ENCODE measurements at regions not wholly inside any gene's neighbourhood (a gene's known extent, or its start where the extent isn't known, plus 50 kb on each side); places are given as distances from the start of the nearest gene placed in this dataset.

- DNase-seq: no peak
Measured at GRCh38 chr10:88083597-88083989, 220.2 kb downstream of the PTEN start.

- DNase-seq: peak; percentile 45
Measured at GRCh38 chr10:88086187-88086960, 222.9 kb downstream of the PTEN start.

DNA sequence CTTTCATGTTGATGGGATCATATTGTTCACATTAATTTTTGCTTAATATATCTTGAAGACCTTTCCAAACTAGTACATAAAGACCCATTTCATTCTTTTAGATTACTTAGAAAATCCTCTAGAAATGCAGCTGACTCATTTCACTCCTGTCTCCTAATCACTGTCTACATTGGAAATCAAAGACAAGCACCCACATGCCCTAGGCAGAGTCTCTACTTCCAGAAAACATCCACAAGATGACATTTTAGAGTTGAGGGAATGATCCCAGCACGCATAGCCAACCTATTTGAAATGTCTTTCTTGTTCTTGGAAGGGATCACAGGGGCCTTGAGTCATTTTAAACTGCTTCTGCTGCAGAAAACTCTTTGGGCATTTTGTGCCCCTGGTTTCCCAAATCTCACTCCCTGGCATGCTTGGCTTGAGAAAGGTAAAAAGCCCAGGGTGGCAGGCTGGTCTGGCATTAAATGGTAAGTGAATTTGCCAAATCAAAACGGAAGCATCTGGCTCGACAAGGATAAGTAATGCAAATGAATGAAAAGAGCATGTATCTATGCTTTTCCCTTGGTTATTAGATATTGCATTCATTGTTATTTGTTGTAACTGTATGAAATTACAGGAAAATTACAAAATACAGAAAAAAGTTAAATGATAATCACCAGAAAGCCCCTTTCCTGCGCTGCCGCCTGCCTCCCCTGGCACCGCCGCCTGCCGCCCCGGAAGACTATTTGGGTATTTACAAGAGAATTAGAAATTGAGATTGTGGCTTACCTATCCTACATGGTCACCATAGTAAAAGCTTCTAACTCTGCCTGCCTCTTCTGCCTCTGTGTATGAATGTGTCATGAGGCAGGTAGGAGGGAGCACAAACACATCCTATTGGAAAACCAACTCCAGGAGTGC is 225.3 kb downstream of the PTEN start:
- no peak for DNase-seq

DNA sequence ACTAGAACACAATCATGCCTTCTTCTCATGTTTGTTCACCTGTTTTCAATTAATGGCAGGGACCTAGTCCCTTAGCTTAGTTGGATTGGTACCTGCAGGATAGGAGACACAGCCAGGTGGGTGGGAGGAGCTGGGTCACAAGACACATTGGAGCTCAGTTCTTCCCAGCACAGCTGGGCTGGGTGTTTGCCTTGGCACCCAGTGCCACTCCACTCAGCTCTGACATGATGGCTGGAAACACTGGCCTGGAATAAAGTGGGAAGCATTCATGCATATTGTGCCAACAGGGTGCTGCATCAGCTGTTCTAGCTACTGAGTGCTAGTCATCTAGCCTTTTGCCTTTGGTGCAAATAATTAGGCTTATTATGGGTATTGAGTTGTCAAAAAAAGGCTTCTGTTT is 226.1 kb downstream of the PTEN start:
- no peak for DNase-seq

DNA sequence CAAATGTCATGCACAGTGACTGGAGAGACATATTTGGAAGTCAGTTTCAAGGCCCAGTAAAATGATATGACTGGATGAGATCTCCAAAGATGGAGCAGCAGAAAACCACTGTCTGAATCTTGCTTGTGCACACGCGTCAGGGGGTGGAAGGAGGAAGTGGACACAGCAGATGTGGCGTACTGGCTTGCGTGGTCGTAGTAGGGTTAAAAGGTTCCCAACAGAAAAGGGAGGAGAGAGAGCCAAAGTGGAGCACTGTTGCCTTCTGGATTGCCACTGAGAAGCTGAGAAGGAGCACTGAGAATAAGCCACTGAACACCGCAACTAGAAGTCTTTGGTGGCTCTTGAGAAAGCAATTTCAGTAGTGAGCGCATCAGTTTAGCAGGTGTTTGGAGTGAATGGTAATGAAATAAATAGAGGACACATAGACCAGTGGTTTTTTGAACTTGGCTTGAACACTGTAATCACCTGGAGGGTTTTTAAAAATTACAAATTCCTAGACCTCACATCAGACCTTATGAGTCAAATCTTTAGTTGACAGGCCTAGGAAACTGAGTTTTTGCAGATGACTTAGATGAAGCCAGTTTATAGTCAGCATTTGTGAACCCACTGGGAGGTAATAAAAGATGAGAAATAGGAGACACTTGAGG is 227.3 kb downstream of the PTEN start:
- DNase-seq: peak; percentile 57

GRCh38 chr10:88091490-88092061 is 228.2 kb downstream of the PTEN start:
- no peak for DNase-seq

DNA sequence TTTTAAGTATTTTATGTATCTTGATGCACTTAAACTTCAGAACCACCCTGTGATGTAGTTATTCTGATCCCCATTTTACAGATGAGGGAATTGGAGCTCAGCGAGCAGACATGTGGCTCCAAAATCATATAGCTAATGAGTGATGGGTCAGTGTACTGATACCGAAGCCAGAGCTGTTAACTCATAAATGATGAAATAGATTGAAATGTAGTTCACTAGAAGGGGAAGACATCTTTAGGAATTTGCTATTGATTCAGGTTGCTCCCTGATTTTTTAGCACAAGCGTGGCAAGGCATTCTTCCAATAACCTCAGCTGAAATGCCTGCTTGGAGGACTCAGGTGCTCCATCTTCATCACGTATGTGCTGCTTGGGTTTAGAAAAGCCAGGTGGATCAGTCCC is 228.8 kb downstream of the PTEN start:
- DNase-seq: no peak

- DNase-seq: no peak
Measured at GRCh38 chr10:88092973-88093372, 229.5 kb downstream of the PTEN start.

DNA sequence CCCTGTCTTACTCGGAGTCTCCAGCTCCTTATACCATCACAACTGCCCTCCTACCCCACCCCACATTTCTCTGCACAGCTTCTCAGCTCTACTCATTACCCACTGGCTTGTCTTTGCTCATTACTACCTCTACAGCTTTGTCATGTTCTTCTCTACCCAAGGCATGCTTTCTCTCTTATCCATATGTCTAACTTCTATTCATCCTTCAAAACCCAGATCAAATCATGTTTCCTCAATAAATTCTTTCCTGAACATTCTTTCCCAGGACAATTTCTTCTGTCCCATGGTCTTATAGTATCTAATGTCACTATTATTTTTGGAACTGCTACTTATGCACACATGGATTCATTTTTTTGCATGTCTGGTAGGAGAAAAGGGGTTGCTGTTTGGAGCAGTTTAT is 231.4 kb downstream of the PTEN start:
- no peak for DNase-seq

DNA sequence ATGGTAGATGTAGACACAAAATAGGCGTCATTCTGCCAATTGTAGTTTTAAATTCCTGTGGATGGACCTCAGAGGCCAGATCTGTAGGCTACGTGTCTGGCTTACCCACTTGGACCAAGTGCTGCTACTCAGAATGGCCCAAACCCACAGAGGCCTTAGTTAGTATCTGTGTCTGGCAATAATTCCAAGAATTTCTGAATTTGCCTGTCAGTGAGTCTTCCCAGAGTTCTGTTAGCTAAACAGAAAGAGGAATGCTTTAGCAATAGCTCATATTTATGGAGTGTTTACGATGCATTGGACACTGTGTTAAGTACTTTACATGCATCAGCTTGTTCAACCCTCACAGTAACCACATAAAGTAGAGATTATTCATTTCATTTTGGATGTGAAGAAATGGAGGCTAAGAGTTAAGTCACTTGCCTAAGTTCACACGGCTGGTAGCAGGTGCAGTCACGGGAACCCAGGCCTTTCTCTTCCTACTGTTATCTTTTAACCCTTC is 231.8 kb downstream of the PTEN start:
- DNase-seq: no peak

GRCh38 chr10:88095778-88096431 is 232.5 kb downstream of the PTEN start:
- DNase-seq: no peak

- peak; percentile 39 for DNase-seq
Measured at GRCh38 chr10:88097092-88097516, 233.7 kb downstream of the PTEN start.

GRCh38 chr10:88097536-88097935 is 234.1 kb downstream of the PTEN start:
- peak; percentile 61 for DNase-seq

GRCh38 chr10:88100281-88100680 is 236.9 kb downstream of the PTEN start:
- no peak for DNase-seq

GRCh38 chr10:88101666-88102065 is 238.2 kb downstream of the PTEN start:
- no peak for DNase-seq

GRCh38 chr10:88103576-88103975 is 240.2 kb downstream of the PTEN start:
- DNase-seq: peak; percentile 39

- peak; percentile 44 for DNase-seq
Measured at GRCh38 chr10:88104223-88104622, 240.8 kb downstream of the PTEN start.

- DNase-seq: peak; percentile 81
Measured at GRCh38 chr10:88106366-88106765, 242.9 kb downstream of the PTEN start.

DNA sequence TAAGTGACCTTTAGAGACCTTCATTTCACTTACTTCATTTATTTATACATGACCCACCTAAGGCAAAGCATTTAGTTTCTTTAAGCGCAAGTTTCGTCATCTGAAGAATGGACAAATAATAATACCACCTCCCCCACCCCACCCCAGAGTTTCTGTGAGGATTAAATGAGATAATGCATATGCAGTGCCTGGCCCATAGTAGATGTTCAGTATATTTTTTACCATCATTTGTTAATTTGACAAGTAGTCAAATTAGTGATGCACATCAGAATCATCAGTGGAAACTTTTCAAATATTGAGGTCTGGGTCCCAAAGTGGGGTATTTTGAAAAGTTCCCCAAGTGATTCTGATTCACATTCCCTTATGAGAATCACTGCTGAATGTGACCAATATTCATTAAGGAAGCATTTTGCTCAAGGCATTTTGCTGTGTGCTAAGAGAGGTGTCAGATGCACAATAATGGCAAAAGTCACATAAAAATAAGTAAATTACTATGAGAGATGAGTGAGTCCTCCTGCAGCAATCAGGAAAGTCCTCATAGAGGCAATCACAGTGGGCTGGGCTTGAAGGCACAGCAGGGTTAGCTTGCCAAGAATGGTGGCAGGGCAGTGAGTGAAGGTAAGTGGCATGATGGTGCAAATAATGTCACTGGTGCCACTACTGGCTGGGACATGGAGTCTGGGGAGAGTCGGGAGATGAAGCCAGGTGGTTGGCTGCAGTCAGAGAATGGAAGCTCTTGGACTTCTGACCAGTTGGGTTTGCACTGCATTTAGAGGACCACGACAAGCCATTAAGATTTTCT is 244.1 kb downstream of the PTEN start:
- peak; percentile 68 for DNase-seq

DNA sequence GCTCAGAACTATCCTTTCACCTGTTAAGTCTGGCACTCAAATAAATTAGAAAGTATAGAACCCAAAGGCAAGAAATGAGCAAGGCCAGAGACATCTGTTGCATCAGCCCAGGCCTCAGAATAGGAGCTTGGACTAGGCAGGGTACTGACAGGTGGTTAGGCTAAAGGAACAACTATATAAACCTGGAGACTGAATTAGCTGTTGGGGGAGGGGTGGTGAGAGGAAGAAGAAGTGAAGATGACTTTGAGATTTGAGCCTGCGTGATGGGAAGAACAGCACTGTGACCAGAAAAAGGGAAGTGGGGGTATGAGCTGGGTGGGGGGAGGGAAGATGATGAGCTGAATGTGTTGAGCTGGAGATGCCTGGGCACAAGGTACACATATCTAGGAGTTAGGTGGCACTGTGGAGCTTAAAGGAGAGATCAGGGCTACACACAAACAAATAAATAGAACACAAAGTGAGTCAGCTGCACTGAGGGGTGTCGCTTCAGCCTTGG is 244.7 kb downstream of the PTEN start:
- peak; percentile 82 for DNase-seq

- peak; percentile 69 for DNase-seq
Measured at GRCh38 chr10:88110355-88110754, 246.9 kb downstream of the PTEN start.
